Heart left ventricle (tissue), 16 donors: ENCODE measurements at regions not wholly inside any gene's neighbourhood (a gene's known extent, or its start where the extent isn't known, plus 50 kb on each side); places are given as distances from the start of the nearest gene placed in this dataset.
A peak's percentile ranks its signal among the peaks of the same experiment; 100 is the strongest.

Source experiments
- ATAC-seq, 4 donors: fragments of 200-7000 bp; cut with Tn5 transposase; one replicate each; pipeline ENCODE4 v1.9.1; 2020 to 2022; ENCODE audit warnings: moderate library complexity in 4 of 4, mild to moderate bottlenecking in 3 of 4, moderate number of reproducible peaks in 1 of 4
- DNase-seq, 5 donors: peaks; one replicate each; pipeline ENCODE4 v3.0.0-alpha.2; 2020
- H3K27ac ChIP-seq, 12 donors: fragments of 200-600 bp; sonication (generic) in 4 of 12; one replicate each; pipeline versions ENCODE4 v1.5.0 to v1.8.0; 2016 to 2022; ENCODE audit warnings: mild to moderate bottlenecking in 2 of 12
- H3K27me3 ChIP-seq, 9 donors: fragments of 200-600 bp; sonication (generic) in 2 of 9; one replicate each; pipeline versions ENCODE4 v1.5.1 to v1.8.0; 2016 to 2022; ENCODE audit warnings: mild to moderate bottlenecking in 3 of 9
- H3K36me3 ChIP-seq, 9 donors: fragments of 200-600 bp; sonication (generic) in 2 of 9; one replicate each; pipeline versions ENCODE4 v1.5.0 to v1.8.0; 2018 to 2022; ENCODE audit warnings: mild to moderate bottlenecking in 2 of 9
- H3K4me1 ChIP-seq, 12 donors: fragments of 200-600 bp; sonication (generic) in 4 of 12; one replicate each; pipeline versions ENCODE4 v1.5.0 to v1.8.0; 2016 to 2022; ENCODE audit warnings: mild to moderate bottlenecking in 3 of 12
- H3K4me3 ChIP-seq, 12 donors: fragments of 200-600 bp; sonication (generic) in 4 of 12; one replicate each; pipeline versions ENCODE4 v1.5.0 to v1.8.0; 2017 to 2022; ENCODE audit warnings: mild to moderate bottlenecking in 9 of 12, moderate library complexity in 4 of 12
- H3K9me3 ChIP-seq, 12 donors: fragments of 200-600 bp; sonication (generic) in 4 of 12; one replicate each; pipeline versions ENCODE4 v1.5.0 to v1.8.0; 2016 to 2022; ENCODE audit warnings: mild to moderate bottlenecking in 1 of 12
- CTCF ChIP-seq, 12 donors: fragments of 200-600 bp; sonication (generic) in 4 of 12; IDR thresholded peaks; one replicate each; pipeline versions ENCODE4 v1.5.0 to v1.8.0; 2018 to 2022; ENCODE audit warnings: antibody characterized with exemption in 12 of 12, mild to moderate bottlenecking in 5 of 12
- POLR2A ChIP-seq, 2 donors: fragments of 450-650 bp; IDR thresholded peaks; one replicate each; pipeline ENCODE4 v1.6.1; 2017; ENCODE audit warnings: antibody characterized with exemption in 2 of 2, mild to moderate bottlenecking in 2 of 2, moderate library complexity in 2 of 2
- WGBS, 4 donors: extraction: QIAGEN DNeasy Blood & Tissue Kit in 2 of 4; methylation state at CpG; one replicate each; pipeline versions ENCODE4 v1.1.5 to v1.1.7; 2013 to 2018; 5-methylcytosine and 5-hydroxymethylcytosine counted together
- intact Hi-C, 10 donors: fragments of 100-400 bp; cut with DNase I; formaldehyde crosslinking; loops; one replicate each; pipeline versions ENCODE4 v1.11.1 to v1.14.2; 2022
- donor health status: ischemic (EF 13 %, LVEDD 7.1; RV severe dilation, severe dysfunction).
- donor health status: healthy with polysubstance abuse.
- donor health status: DM: no; HTN: yes; CAD: no.
- donor health status: DM: no; HTN: no; CAD: no.
- donor health status: ischemic (EF 25% LVEDD 6.9; RV normal size, moderate dysfunction).
- donor health status: ischemic (EF 25% LVEDD 5.7; RV mildly dilated, moderate dysfunction).
- donor health status: healthy.
- donor health status: DM: yes; HTN: yes; CAD: no.
- donor health status: ischemic (EF 35%, LVEDD 5.7; RV mildly dilated, moderate dysfunction).
- donor health status: nonischemic (EF 11% LVEDD 7.7; RV severe dilation, severe dysfunction).
- donor health status: DM: yes; HTN: yes; CAD: no.
- donor health status: PGD.
- donor health status: ischemic (EF 29% LVEDD 5.4; RV normal size, mild dysfunction).
- donor health status: nonischemic (EF 23%, LVEDD 6.1; RV moderate dilation, normal function).

- no peak overlapping the region for H3K4me3 ChIP-seq
- intact Hi-C loops: no loop called here
- TF ChIP-seq POLR2A (IDR thresholded peaks at IDR 0.05) (no peak), CTCF (IDR thresholded peaks at IDR 0.05) (no peak)
- H3K4me1 ChIP-seq: no peaks in the 10 kb centered on the region
- no peaks in the 10 kb centered on the region for H3K27me3 ChIP-seq
- ATAC-seq: no peak
- H3K9me3 ChIP-seq: peaks cover 0 to 6% (median 0%) of the 10 kb centered on the region in 12 donors
- no peak overlapping the region for H3K27ac ChIP-seq
- no peak for DNase-seq
- H3K36me3 ChIP-seq: no peaks in the 10 kb centered on the region
- 80 to 83% (median 83%) methylated on average over 2 of the region's 2 CpGs for WGBS, 4 donors
Observed at GRCh38 chr6:153574231-153574630, 443.1 kb upstream of the RGS17 start.

GRCh38 chr6:153572371-153572770 is 441.3 kb upstream of the RGS17 start:
- WGBS, 4 donors: 83 to 91% (median 88%) methylated on average over 3 of the region's 3 CpGs
- ATAC-seq: no peak
- Histone ChIP-seq H3K27ac (no peak overlapping the region), H3K9me3 (peaks cover 0 to 3% (median 0%) of the 10 kb centered on the region in 12 donors), H3K4me1 (no peaks in the 10 kb centered on the region), H3K36me3 (no peaks in the 10 kb centered on the region), H3K4me3 (no peak overlapping the region), H3K27me3 (no peaks in the 10 kb centered on the region)
- intact Hi-C loops: no loop called here
- TF ChIP-seq POLR2A (IDR thresholded peaks at IDR 0.05): no peak
- TF ChIP-seq CTCF (IDR thresholded peaks at IDR 0.05): no peak
- DNase-seq: no peak

GRCh38 chr6:153568628-153569027 is 437.5 kb upstream of the RGS17 start:
- 54 to 61% (median 59%) methylated on average over 1 of the region's 1 CpG for WGBS, 4 donors
- TF ChIP-seq CTCF (IDR thresholded peaks at IDR 0.05) (no peak), POLR2A (IDR thresholded peaks at IDR 0.05) (no peak)
- intact Hi-C loops: no loop called here

GRCh38 chr6:153564803-153565202 is 433.7 kb upstream of the RGS17 start:
- Histone ChIP-seq H3K27me3 (no peaks in the 10 kb centered on the region), H3K27ac (no peak overlapping the region), H3K36me3 (no peaks in the 10 kb centered on the region), H3K4me3 (no peak overlapping the region), H3K4me1 (no peaks in the 10 kb centered on the region), H3K9me3 (no peaks in the 10 kb centered on the region)
- DNase-seq: peak in 1 of 5 donors; percentile 6
- 40 to 48% (median 47%) methylated on average over 2 of the region's 2 CpGs for WGBS, 4 donors
- intact Hi-C loops: no loop called here
- ATAC-seq: peak in 2 of 4 donors; percentile 42 to 48
- TF ChIP-seq POLR2A (IDR thresholded peaks at IDR 0.05) (no peak), CTCF (IDR thresholded peaks at IDR 0.05) (no peak)

More at GRCh38 chr6:153568628-153569027, 437.5 kb upstream of the RGS17 start:
- no peaks in the 10 kb centered on the region for H3K4me1 ChIP-seq
- H3K9me3 ChIP-seq: no peaks in the 10 kb centered on the region
- H3K4me3 ChIP-seq: no peak overlapping the region
- DNase-seq (no peak), ATAC-seq (no peak)
- no peaks in the 10 kb centered on the region for H3K27me3 ChIP-seq
- no peaks in the 10 kb centered on the region for H3K36me3 ChIP-seq
- no peak overlapping the region for H3K27ac ChIP-seq
